ENCODE measurements at regions not wholly inside any gene's neighbourhood (a gene's known extent, or its start where the extent isn't known, plus 50 kb on each side); places are given as distances from the start of the nearest gene placed in this dataset.

DNA sequence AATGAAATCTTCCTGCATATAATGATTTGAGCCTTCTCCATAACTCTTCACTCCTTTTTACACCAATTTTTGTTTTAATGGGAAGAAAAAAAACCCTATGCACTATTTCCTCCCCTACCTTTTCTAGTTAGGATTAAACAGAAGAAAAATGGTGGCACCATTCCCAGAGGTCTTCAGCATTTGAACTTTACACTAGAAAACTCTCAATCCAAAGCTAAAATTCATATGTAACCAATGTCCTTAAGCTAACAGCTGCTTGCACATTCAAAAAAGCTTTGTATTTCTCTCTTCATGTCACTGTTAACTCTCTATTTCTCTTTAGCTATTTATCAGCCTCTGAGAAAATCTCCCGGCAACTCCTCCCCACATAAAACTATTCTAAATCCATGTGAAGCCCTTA lies 90.3 kb upstream of the UBL3 start:
- no peak overlapping the region for H3K27ac ChIP-seq
- no peaks in the 10 kb centered on the region for H3K4me1 ChIP-seq (ENCODE audit: insufficient read depth)
- intact Hi-C loops (cut with DNase I) = no loop called here
- 23 to 57% (median 44%) methylated on average over 1 of the region's 1 CpG for WGBS, 3 donors
- no peaks in the 10 kb centered on the region for H3K9me3 ChIP-seq
- no peak overlapping the region for H3K4me3 ChIP-seq
- no peaks in the 10 kb centered on the region for H3K27me3 ChIP-seq
- TF ChIP-seq POLR2A (IDR thresholded peaks at IDR 0.05) (no peak), EP300 (IDR thresholded peaks at IDR 0.05) (no peak)
- TF ChIP-seq, protein P1, sequence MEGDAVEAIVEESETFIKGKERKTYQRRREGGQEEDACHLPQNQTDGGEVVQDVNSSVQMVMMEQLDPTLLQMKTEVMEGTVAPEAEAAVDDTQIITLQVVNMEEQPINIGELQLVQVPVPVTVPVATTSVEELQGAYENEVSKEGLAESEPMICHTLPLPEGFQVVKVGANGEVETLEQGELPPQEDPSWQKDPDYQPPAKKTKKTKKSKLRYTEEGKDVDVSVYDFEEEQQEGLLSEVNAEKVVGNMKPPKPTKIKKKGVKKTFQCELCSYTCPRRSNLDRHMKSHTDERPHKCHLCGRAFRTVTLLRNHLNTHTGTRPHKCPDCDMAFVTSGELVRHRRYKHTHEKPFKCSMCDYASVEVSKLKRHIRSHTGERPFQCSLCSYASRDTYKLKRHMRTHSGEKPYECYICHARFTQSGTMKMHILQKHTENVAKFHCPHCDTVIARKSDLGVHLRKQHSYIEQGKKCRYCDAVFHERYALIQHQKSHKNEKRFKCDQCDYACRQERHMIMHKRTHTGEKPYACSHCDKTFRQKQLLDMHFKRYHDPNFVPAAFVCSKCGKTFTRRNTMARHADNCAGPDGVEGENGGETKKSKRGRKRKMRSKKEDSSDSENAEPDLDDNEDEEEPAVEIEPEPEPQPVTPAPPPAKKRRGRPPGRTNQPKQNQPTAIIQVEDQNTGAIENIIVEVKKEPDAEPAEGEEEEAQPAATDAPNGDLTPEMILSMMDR (IDR thresholded peaks at IDR 0.05) = no peak
- H3K36me3 ChIP-seq = no peaks in the 10 kb centered on the region
- no peak for DNase-seq

DNA sequence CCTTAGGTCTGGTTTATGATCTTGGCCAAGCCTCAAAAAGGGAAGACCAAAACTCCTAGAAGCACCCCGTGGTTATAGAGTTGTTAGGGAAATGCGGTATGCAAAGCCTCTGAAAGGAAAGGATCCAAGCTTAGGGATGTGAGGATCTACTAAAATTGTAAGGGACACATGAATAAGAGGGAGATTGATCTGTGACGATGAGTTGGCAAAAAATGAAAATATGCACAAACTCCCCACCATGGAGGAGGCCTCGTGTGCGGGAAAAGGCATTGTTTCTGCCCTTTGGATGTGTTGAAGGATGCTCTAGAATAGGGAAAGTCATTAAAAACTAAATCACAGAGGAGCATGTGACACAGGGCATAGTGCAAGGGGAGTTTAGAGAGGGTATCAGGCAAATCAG lies 88.7 kb upstream of the UBL3 start:
- Histone ChIP-seq H3K36me3 (no peaks in the 10 kb centered on the region), H3K27me3 (no peaks in the 10 kb centered on the region), H3K27ac (no peak overlapping the region), H3K9me3 (no peaks in the 10 kb centered on the region), H3K4me1 (ENCODE audit: insufficient read depth) (no peaks in the 10 kb centered on the region), H3K4me3 (no peak overlapping the region)
- intact Hi-C loops (cut with DNase I) = no loop called here
- no peak for DNase-seq
- WGBS, 3 donors = 78 to 89% (median 80%) methylated on average over 5 of the region's 5 CpGs
- TF ChIP-seq EP300 (IDR thresholded peaks at IDR 0.05) = no peak
- no peak for TF ChIP-seq POLR2A (IDR thresholded peaks at IDR 0.05)
- TF ChIP-seq, protein P1 (IDR thresholded peaks at IDR 0.05) = no peak

DNA sequence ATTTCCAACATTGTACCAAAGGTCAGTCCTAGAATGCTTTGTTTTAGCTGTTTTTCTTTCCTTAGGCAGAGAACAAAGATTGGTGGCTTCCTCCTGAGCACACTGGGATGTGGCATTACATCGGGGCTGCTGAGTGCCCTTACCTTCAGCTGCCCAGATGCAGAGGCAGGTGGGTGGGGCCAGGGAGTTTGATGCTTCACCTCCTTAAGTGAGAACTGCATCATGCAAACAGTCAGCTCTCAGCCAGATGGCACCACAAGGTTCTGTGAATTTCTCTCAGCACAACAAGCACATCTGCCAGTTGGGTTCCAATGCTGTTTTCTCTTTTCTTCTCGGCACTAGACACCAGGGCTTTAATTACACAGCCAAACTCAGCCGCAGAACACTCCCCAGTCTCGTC lies 87.4 kb upstream of the UBL3 start:
- H3K27ac ChIP-seq = no peak overlapping the region
- intact Hi-C loops (cut with DNase I) = no loop called here
- H3K4me3 ChIP-seq = no peak overlapping the region
- 76 to 89% (median 84%) methylated on average over 4 of the region's 4 CpGs for WGBS, 3 donors
- DNase-seq = no peak
- no peaks in the 10 kb centered on the region for H3K4me1 ChIP-seq (ENCODE audit: insufficient read depth)
- TF ChIP-seq POLR2A (IDR thresholded peaks at IDR 0.05) = no peak
- no peak for TF ChIP-seq EP300 (IDR thresholded peaks at IDR 0.05)
- TF ChIP-seq, protein P1 (IDR thresholded peaks at IDR 0.05) = no peak
- no peaks in the 10 kb centered on the region for H3K36me3 ChIP-seq
- H3K9me3 ChIP-seq = no peaks in the 10 kb centered on the region
- H3K27me3 ChIP-seq = no peaks in the 10 kb centered on the region

DNA sequence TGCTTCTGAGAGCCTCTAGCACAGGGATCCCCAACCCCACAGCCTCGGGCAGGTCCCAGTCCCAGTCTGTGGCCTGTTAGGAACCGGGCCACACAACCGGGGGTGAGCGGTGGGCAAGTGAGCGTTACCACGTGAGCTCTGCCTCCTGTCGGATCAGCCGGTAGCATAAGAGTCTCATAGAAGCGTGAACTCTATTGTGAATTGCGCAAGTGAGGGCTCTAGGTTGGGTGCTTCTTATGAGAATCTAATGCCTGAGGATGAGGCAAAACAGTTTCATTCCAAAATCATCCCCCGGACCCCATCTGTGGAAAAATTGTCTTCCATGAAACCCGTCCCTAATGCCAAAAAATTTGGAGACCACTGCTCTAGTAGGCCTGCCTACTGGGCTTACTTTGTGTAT lies 87.0 kb upstream of the UBL3 start:
- H3K36me3 ChIP-seq = no peaks in the 10 kb centered on the region
- no peaks in the 10 kb centered on the region for H3K9me3 ChIP-seq
- H3K27me3 ChIP-seq = no peaks in the 10 kb centered on the region
- DNase-seq = no peak
- H3K27ac ChIP-seq = no peak overlapping the region
- TF ChIP-seq EP300 (IDR thresholded peaks at IDR 0.05) = no peak
- TF ChIP-seq POLR2A (IDR thresholded peaks at IDR 0.05) = no peak
- TF ChIP-seq, protein P1 (IDR thresholded peaks at IDR 0.05) = no peak
- H3K4me3 ChIP-seq = no peak overlapping the region
- H3K4me1 ChIP-seq (ENCODE audit: insufficient read depth) = no peaks in the 10 kb centered on the region
- WGBS, 3 donors = 92 to 93% (median 92%) methylated on average over 12 of the region's 12 CpGs
- intact Hi-C loops (cut with DNase I) = no loop called here

DNA sequence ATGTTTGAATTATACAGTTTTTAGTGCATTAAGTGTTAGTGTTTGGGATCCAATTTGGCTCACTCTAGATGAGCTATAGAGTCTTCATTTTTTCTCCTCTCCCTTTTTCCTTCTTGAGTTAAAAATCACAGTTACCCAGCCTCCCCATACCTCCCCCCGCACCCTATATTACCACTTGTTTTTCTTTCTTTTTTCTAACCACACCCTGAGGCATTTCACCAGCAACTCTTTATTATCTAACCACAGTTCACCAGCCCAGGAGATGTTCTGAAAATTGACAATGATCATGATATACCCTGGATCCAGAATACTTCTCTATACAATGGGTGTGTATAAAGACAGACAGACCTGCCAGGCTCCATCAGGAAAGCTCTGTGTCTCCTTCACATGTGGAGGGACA lies 86.5 kb upstream of the UBL3 start:
- H3K4me1 ChIP-seq (ENCODE audit: insufficient read depth) = no peaks in the 10 kb centered on the region
- no peaks in the 10 kb centered on the region for H3K27me3 ChIP-seq
- H3K4me3 ChIP-seq = no peak overlapping the region
- no peaks in the 10 kb centered on the region for H3K9me3 ChIP-seq
- DNase-seq = no peak
- no peaks in the 10 kb centered on the region for H3K36me3 ChIP-seq
- no peak overlapping the region for H3K27ac ChIP-seq
- WGBS, 3 donors = 88 to 91% (median 90%) methylated on average over 1 of the region's 1 CpG
- TF ChIP-seq, protein P1 (IDR thresholded peaks at IDR 0.05) = no peak
- TF ChIP-seq EP300 (IDR thresholded peaks at IDR 0.05) = no peak
- TF ChIP-seq POLR2A (IDR thresholded peaks at IDR 0.05) = no peak
- intact Hi-C loops (cut with DNase I) = no loop called here
